ENCODE measurements at regions not wholly inside any gene's neighbourhood (a gene's known extent, or its start where the extent isn't known, plus 50 kb on each side); places are given as distances from the start of the nearest gene placed in this dataset.
"Not testable (repeated sequence)": the region's sequence is repeated elsewhere in the genome, so short reads cannot be mapped to it uniquely, and the experiment has no call there.

- no peak for DNase-seq (ENCODE audit: low read depth)
These were observed 155.6 kb upstream of the RFC3 start for GRCh38 chr13:33662392-33662791.

- DNase-seq (ENCODE audit: low read depth), result no peak
These were observed 152.2 kb upstream of the RFC3 start for GRCh38 chr13:33665626-33666175.

GRCh38 chr13:33671560-33671959 is 146.4 kb upstream of the RFC3 start:
- DNase-seq (ENCODE audit: low read depth), result no peak

- not testable (repeated sequence) for DNase-seq (ENCODE audit: low read depth)
These were observed 145.9 kb upstream of the RFC3 start for GRCh38 chr13:33672022-33672421.

- no peak for DNase-seq (ENCODE audit: low read depth)
These were observed 141.6 kb upstream of the RFC3 start for GRCh38 chr13:33676045-33676989.

- DNase-seq (ENCODE audit: low read depth), result no peak
These were observed 140.7 kb upstream of the RFC3 start for GRCh38 chr13:33677215-33677614.

GRCh38 chr13:33678084-33678483 is 139.9 kb upstream of the RFC3 start:
- no peak for DNase-seq (ENCODE audit: low read depth)

GRCh38 chr13:33678906-33679657 is 138.9 kb upstream of the RFC3 start:
- DNase-seq (ENCODE audit: low read depth), result peak; percentile 67

- no peak for DNase-seq (ENCODE audit: low read depth)
These were observed 138.3 kb upstream of the RFC3 start for GRCh38 chr13:33679658-33680012.

- DNase-seq (ENCODE audit: low read depth), result no peak
These were observed 135.9 kb upstream of the RFC3 start for GRCh38 chr13:33682020-33682564.

- DNase-seq (ENCODE audit: low read depth), result not testable (repeated sequence)
These were observed 135.3 kb upstream of the RFC3 start for GRCh38 chr13:33682646-33683045.

- no peak for DNase-seq (ENCODE audit: low read depth)
These were observed 134.6 kb upstream of the RFC3 start for GRCh38 chr13:33683376-33683775.

GRCh38 chr13:33684874-33685273 is 133.1 kb upstream of the RFC3 start:
- DNase-seq (ENCODE audit: low read depth), result no peak

- DNase-seq (ENCODE audit: low read depth), result no peak
These were observed 131.0 kb upstream of the RFC3 start for GRCh38 chr13:33686772-33687480.

GRCh38 chr13:33690354-33690753 is 127.6 kb upstream of the RFC3 start:
- DNase-seq (ENCODE audit: low read depth), result no peak

- DNase-seq (ENCODE audit: low read depth), result no peak
These were observed 126.0 kb upstream of the RFC3 start for GRCh38 chr13:33691980-33692379.

- no peak for DNase-seq (ENCODE audit: low read depth)
These were observed 125.4 kb upstream of the RFC3 start for GRCh38 chr13:33692531-33692930.

GRCh38 chr13:33694546-33694945 is 123.4 kb upstream of the RFC3 start:
- no peak for DNase-seq (ENCODE audit: low read depth)

GRCh38 chr13:33696530-33696929 is 121.4 kb upstream of the RFC3 start:
- DNase-seq (ENCODE audit: low read depth), result no peak

GRCh38 chr13:33697926-33698325 is 120.0 kb upstream of the RFC3 start:
- DNase-seq (ENCODE audit: low read depth), result no peak

- DNase-seq (ENCODE audit: low read depth), result no peak
These were observed 110.5 kb upstream of the RFC3 start for GRCh38 chr13:33707449-33707848.

GRCh38 chr13:33710924-33711323 is 107.0 kb upstream of the RFC3 start:
- DNase-seq (ENCODE audit: low read depth), result no peak
